ENCODE measurements at regions not wholly inside any gene's neighbourhood (a gene's known extent, or its start where the extent isn't known, plus 50 kb on each side); places are given as distances from the start of the nearest gene placed in this dataset.

- Histone ChIP-seq H3K36me3 (ENCODE audit: low read depth) (no peaks in the 10 kb centered on the region), H4K20me1 (ENCODE audit: insufficient read depth) (no peaks in the 10 kb centered on the region), H3K4me2 (ENCODE audit: unreplicated experiment) (no peak overlapping the region), H3K9me3 (ENCODE audit: low read depth) (no peaks in the 10 kb centered on the region), H3K27ac (no peak overlapping the region), H2AFZ (no peak overlapping the region), H3K79me2 (ENCODE audit: insufficient read depth) (no peaks in the 10 kb centered on the region), H3K9me2 (ENCODE audit: insufficient read depth) (no peaks in the 10 kb centered on the region), H3K4me1 (ENCODE audit: insufficient read depth) (no peaks in the 10 kb centered on the region), H3F3A (ENCODE audit: insufficient read depth) (no peaks in the 10 kb centered on the region), H3K9ac (no peak overlapping the region), H3K27me3 (replicated peaks; ENCODE audit: insufficient read depth) (peaks cover 34% of the 10 kb centered on the region), H3K4me3 (no peak overlapping the region)
- no peak for DNase-seq
- WGBS, 2 experiments (ENCODE audit: low coverage in 1 of 2, low lambda C conversion rate in 2 of 2, missing lambda C conversion rate in 2 of 2): 25 to 36% methylated on average over 1 of the region's 1 CpG
- in situ Hi-C loops (cut with MboI): no loop called here
- TF ChIP-seq EZH2phosphoT487 (IDR thresholded peaks at IDR 0.05; ENCODE audit: insufficient read depth, low read depth): no peak
These were observed 106.5 kb upstream of the SIMC1 start for GRCh38 chr5:176131771-176132170.

GRCh38 chr5:176132471-176133288, 105.5 kb upstream of the SIMC1 start:
- no peaks in the 10 kb centered on the region for H3K9me2 ChIP-seq (ENCODE audit: insufficient read depth)
- in situ Hi-C loops (cut with MboI): no loop called here
- H3K4me2 ChIP-seq (ENCODE audit: unreplicated experiment): no peak overlapping the region
- H3K36me3 ChIP-seq (ENCODE audit: low read depth): no peaks in the 10 kb centered on the region
- no peak overlapping the region for H3K9ac ChIP-seq
- no peaks in the 10 kb centered on the region for H3K9me3 ChIP-seq (ENCODE audit: low read depth)
- no peaks in the 10 kb centered on the region for H3F3A ChIP-seq (ENCODE audit: insufficient read depth)
- no peaks in the 10 kb centered on the region for H3K4me1 ChIP-seq (ENCODE audit: insufficient read depth)
- no peaks in the 10 kb centered on the region for H4K20me1 ChIP-seq (ENCODE audit: insufficient read depth)
- H3K27me3 ChIP-seq (replicated peaks; ENCODE audit: insufficient read depth): peaks cover 42% of the 10 kb centered on the region
- H3K27ac ChIP-seq: no peak overlapping the region
- TF ChIP-seq EZH2 (IDR thresholded peaks at IDR 0.05; ENCODE audit: insufficient read depth, poor library complexity, severe bottlenecking): no peak
- TF ChIP-seq EZH2phosphoT487 (IDR thresholded peaks at IDR 0.05; ENCODE audit: insufficient read depth, low read depth): no peak
- DNase-seq: no peak
- no peaks in the 10 kb centered on the region for H3K79me2 ChIP-seq (ENCODE audit: insufficient read depth)
- no peak overlapping the region for H2AFZ ChIP-seq
- WGBS, 2 experiments (ENCODE audit: low coverage in 1 of 2, low lambda C conversion rate in 2 of 2, missing lambda C conversion rate in 2 of 2): 35 to 56% methylated on average over 14 to 29 of the region's 29 CpGs
- no peak overlapping the region for H3K4me3 ChIP-seq

- H3K9me2 ChIP-seq (ENCODE audit: insufficient read depth): no peaks in the 10 kb centered on the region
- no peak for DNase-seq
- no peak overlapping the region for H3K9ac ChIP-seq
- in situ Hi-C loops (cut with MboI): no loop called here
- H3K27ac ChIP-seq: no peak overlapping the region
- no peaks in the 10 kb centered on the region for H3K79me2 ChIP-seq (ENCODE audit: insufficient read depth)
- H3K36me3 ChIP-seq (ENCODE audit: low read depth): no peaks in the 10 kb centered on the region
- H3K4me1 ChIP-seq (ENCODE audit: insufficient read depth): no peaks in the 10 kb centered on the region
- WGBS, 2 experiments (ENCODE audit: low coverage in 1 of 2, low lambda C conversion rate in 2 of 2, missing lambda C conversion rate in 2 of 2): 0 to 3% methylated on average over 22 to 34 of the region's 34 CpGs
- H3K9me3 ChIP-seq (ENCODE audit: low read depth): no peaks in the 10 kb centered on the region
- no peaks in the 10 kb centered on the region for H4K20me1 ChIP-seq (ENCODE audit: insufficient read depth)
- H3K4me3 ChIP-seq: no peak overlapping the region
- H2AFZ ChIP-seq: no peak overlapping the region
- peaks cover 43% of the 10 kb centered on the region for H3K27me3 ChIP-seq (replicated peaks; ENCODE audit: insufficient read depth)
- H3K4me2 ChIP-seq (ENCODE audit: unreplicated experiment): no peak overlapping the region
- no peak for TF ChIP-seq EZH2phosphoT487 (IDR thresholded peaks at IDR 0.05; ENCODE audit: insufficient read depth, low read depth)
- no peak for TF ChIP-seq EZH2 (IDR thresholded peaks at IDR 0.05; ENCODE audit: insufficient read depth, poor library complexity, severe bottlenecking)
- H3F3A ChIP-seq (ENCODE audit: insufficient read depth): no peaks in the 10 kb centered on the region
These were observed 104.8 kb upstream of the SIMC1 start for GRCh38 chr5:176133289-176133870.

GRCh38 chr5:176133877-176134276, 104.3 kb upstream of the SIMC1 start:
- Histone ChIP-seq H3K9me3 (ENCODE audit: low read depth) (no peaks in the 10 kb centered on the region), H3K4me3 (no peak overlapping the region), H3K9ac (no peak overlapping the region), H3F3A (ENCODE audit: insufficient read depth) (no peaks in the 10 kb centered on the region), H3K9me2 (ENCODE audit: insufficient read depth) (no peaks in the 10 kb centered on the region), H3K4me2 (ENCODE audit: unreplicated experiment) (no peak overlapping the region), H4K20me1 (ENCODE audit: insufficient read depth) (no peaks in the 10 kb centered on the region), H3K4me1 (ENCODE audit: insufficient read depth) (no peaks in the 10 kb centered on the region), H3K27ac (no peak overlapping the region), H3K27me3 (replicated peaks; ENCODE audit: insufficient read depth) (peaks cover 45% of the 10 kb centered on the region), H3K36me3 (ENCODE audit: low read depth) (no peaks in the 10 kb centered on the region), H2AFZ (no peak overlapping the region), H3K79me2 (ENCODE audit: insufficient read depth) (no peaks in the 10 kb centered on the region)
- 3 to 4% methylated on average over 12 of the region's 15 CpGs for WGBS, 2 experiments (ENCODE audit: low coverage in 1 of 2, low lambda C conversion rate in 2 of 2, missing lambda C conversion rate in 2 of 2)
- in situ Hi-C loops (cut with MboI): no loop called here
- TF ChIP-seq EZH2phosphoT487 (IDR thresholded peaks at IDR 0.05; ENCODE audit: insufficient read depth, low read depth) (0 out of 2 replicates have a peak, but pooled peaks have one; percentile 41), EZH2 (IDR thresholded peaks at IDR 0.05; ENCODE audit: insufficient read depth, poor library complexity, severe bottlenecking) (peak; percentile 82)
- DNase-seq: no peak
